ENCODE measurements at regions not wholly inside any gene's neighbourhood (a gene's known extent, or its start where the extent isn't known, plus 50 kb on each side); places are given as distances from the start of the nearest gene placed in this dataset.
"Not testable (repeated sequence)": the region's sequence is repeated elsewhere in the genome, so short reads cannot be mapped to it uniquely, and the experiment has no call there.

DNA sequence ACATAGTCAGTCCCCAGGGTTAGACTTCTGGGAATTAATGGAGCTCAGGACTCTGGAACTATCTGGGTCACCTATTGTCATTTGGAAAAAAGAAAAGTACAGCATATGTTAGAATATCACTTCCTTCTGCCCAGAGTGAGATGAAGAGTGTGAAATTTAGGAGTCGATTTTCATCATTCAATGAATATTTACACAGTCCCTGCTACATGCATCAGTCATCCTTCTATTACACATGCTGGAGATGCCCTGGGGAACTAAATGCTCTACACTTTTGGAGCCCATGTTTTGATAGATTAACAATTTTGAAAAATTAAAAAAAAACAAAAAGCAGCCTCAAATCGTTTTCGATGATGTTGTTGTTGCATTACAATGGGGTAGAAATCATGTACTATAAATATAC, 315.4 kb downstream of the ALDH8A1 start:
- no peak overlapping the region for H3K27ac Mint-ChIP-seq
- peaks cover 8% of the 10 kb centered on the region for H3K4me1 Mint-ChIP-seq
- H3K36me3 Mint-ChIP-seq (ENCODE audit: low read depth) = no peaks in the 10 kb centered on the region
- no peak overlapping the region for H3K4me3 Mint-ChIP-seq
- no peaks in the 10 kb centered on the region for H3K27me3 Mint-ChIP-seq
- no peaks in the 10 kb centered on the region for H3K9me3 Mint-ChIP-seq
- ATAC-seq (replicated peaks) = no peak

DNA sequence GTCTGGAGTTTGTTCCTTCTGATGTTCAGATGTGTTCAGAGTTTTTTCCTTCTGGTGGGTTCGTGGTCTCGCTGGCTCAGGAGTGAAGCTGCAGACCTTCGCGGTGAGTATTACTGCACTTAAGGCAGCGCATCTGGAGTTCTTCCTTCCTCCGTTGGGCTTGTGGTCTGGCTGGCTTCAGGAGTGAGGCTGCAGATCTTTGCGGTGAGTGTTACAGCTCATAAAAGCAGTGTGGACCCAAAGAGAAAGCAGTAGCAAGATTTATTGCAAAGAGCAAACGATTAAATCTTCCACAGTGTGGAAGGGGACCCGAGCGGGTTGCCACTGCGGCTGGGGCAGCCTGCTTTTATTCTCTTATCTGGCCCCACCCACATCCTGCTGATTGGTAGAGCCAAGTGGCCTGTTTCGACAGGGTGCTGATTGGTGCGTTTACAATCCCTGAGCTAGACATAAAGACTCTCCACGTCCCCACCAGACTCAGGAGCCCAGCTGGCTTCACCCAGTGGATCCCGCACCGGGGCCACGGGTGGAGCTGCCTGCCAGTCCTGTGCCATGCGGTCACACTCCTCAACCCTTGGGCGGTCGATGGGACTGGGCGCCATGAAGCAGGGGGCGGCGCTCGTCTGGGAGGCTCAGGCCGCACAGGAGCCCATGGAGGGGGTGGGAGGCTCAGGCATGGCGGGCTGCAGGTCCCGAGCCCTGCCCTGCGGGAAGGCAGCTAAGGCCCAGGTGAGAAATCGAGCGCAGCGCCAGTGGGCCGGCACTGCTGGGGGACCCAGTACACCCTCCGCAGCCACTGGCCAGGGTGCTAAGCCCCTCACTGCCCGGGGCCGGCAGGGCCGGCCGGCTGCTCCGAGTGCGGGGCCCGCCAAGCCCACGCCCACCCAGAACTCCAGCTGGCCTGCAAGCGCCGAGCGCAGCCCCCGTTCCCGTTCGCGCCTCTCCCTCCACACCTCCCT, 315.3 kb upstream of the SGK1 start:
- H3K27ac Mint-ChIP-seq = peak overlapping the region; percentile 70
- not testable (repeated sequence) for H3K9me3 Mint-ChIP-seq; H3K27me3 Mint-ChIP-seq; H3K4me1 Mint-ChIP-seq; H3K36me3 Mint-ChIP-seq (ENCODE audit: low read depth)
- peak; percentile 55 for ATAC-seq (replicated peaks)
- H3K4me3 Mint-ChIP-seq = peak overlapping the region; percentile 84

DNA sequence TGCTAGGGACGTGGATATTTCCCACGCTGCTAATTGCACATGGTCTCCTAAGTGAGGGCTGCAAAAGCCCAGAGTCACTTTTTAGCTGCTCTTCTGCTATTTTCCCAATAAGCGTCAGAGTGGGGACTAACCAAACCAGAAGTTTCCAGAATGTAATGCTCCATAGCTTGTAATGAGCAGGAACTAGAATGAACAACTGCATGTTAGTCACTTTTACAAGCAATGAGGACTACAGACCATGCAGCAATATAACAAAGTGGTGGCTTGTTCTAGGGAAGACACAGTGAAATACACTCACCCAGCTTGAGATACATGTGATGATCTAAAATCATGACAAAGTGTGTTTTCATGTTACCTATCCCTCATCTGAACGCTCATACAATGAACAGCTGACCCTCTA, 314.1 kb upstream of the SGK1 start:
- Mint-ChIP-seq H3K4me1 (peaks cover 8% of the 10 kb centered on the region), H3K9me3 (no peaks in the 10 kb centered on the region), H3K36me3 (ENCODE audit: low read depth) (no peaks in the 10 kb centered on the region), H3K4me3 (peak overlapping the region; percentile 84), H3K27me3 (no peaks in the 10 kb centered on the region), H3K27ac (no peak overlapping the region)
- peak; percentile 31 for ATAC-seq (replicated peaks)

DNA sequence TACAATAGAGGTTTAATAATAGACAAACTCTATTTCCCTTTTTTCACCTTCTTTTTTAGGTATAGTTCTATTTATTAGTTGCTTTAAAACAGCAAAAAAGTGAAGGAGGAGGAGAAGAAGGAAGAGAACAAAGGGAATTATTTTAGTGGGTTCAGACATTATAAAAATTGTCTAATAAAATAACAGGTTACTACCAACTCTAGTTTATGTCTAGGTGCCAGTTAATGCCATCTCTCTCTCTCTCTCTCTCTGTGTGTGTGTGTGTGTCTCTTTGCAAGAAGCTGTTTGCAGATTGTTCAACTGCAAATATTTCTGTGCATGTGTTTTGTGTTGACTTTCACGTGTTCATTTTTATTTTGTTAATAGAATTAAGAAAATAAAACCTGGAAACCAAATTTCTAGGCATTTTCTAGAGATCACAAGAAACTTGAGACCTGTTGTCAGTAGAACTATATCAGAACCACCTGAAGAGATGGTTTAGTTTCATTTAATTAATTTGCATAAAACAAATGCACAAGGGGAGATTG, 313.5 kb upstream of the SGK1 start:
- no peaks in the 10 kb centered on the region for H3K36me3 Mint-ChIP-seq (ENCODE audit: low read depth)
- no peak overlapping the region for H3K4me3 Mint-ChIP-seq
- H3K4me1 Mint-ChIP-seq = peaks cover 7% of the 10 kb centered on the region
- no peaks in the 10 kb centered on the region for H3K9me3 Mint-ChIP-seq
- no peak for ATAC-seq (replicated peaks)
- H3K27me3 Mint-ChIP-seq = no peaks in the 10 kb centered on the region
- no peak overlapping the region for H3K27ac Mint-ChIP-seq

DNA sequence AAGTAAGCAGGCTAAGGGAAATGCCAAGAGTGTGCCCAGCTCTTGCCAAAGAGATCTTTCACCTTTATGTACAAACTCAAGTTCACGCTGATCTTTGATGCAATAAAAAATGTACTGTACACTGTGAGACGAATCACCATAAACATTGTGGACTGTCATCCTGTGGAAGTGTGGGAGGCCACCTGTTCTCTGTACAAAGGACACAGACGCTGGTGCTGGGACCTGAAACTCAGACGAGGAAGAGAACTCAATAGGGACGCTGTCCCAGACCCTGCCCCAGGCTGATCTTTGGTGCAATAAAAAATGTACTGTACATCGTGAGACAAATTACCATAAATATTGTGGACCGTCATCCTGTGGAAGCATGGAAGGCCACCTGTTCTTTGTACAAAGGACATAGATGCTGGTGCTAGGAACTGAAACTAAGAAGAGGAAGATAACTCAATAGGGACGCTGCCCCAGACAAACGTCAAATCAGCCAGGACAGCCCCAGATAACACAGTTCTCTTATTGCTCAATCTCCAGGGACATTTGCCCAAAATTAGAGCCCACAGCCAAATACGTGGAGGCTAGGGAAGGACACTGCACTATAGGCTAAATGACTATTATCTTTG, 312.7 kb upstream of the SGK1 start:
- no peaks in the 10 kb centered on the region for H3K27me3 Mint-ChIP-seq
- ATAC-seq (replicated peaks) = no peak
- no peaks in the 10 kb centered on the region for H3K9me3 Mint-ChIP-seq
- H3K4me3 Mint-ChIP-seq = no peak overlapping the region
- peaks cover 4% of the 10 kb centered on the region for H3K4me1 Mint-ChIP-seq
- no peak overlapping the region for H3K27ac Mint-ChIP-seq
- no peaks in the 10 kb centered on the region for H3K36me3 Mint-ChIP-seq (ENCODE audit: low read depth)

DNA sequence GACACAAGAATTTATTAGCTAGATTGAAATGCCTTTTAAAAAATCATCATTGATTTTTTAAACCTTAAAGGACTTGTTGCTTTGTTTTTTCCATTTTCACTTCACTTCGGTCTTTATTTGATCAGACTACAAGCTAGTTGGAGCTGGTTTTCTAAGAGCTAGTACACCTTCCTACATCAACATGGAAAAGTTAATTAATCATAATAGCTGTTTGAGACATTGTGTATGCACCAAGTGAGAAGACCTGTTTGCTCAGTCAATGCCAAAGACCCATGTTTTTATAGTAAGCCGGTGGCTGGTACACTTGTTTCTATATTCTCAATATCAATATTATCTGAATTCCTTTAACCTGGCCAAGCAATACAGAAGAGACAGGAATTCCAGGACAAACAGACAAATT, 310.2 kb upstream of the SGK1 start:
- no peak overlapping the region for H3K27ac Mint-ChIP-seq
- no peaks in the 10 kb centered on the region for H3K27me3 Mint-ChIP-seq
- H3K36me3 Mint-ChIP-seq (ENCODE audit: low read depth) = no peaks in the 10 kb centered on the region
- H3K9me3 Mint-ChIP-seq = no peaks in the 10 kb centered on the region
- ATAC-seq (replicated peaks) = no peak
- peaks cover 4% of the 10 kb centered on the region for H3K4me1 Mint-ChIP-seq
- H3K4me3 Mint-ChIP-seq = no peak overlapping the region

DNA sequence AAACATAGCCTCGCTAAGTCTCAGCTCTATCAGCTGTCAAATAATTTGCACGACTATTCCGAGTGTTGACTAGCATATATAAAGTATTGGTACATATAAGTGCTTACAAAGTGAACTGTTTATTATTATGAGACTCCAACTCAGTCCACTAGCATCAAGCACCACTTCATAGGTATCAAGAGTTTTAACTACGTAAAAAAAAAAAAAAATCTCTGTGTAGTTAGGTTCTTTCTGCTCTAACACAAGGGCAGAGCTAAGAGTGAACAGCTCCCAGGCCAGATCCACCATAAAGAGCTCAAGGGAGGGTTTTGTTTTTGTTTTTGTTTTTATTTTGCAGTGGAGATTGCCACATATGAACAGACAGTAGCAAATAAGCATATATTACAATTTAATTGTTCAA, 309.8 kb upstream of the SGK1 start:
- no peak for ATAC-seq (replicated peaks)
- Mint-ChIP-seq H3K27me3 (no peaks in the 10 kb centered on the region), H3K27ac (no peak overlapping the region), H3K4me3 (no peak overlapping the region), H3K4me1 (no peaks in the 10 kb centered on the region), H3K9me3 (no peaks in the 10 kb centered on the region), H3K36me3 (ENCODE audit: low read depth) (no peaks in the 10 kb centered on the region)

DNA sequence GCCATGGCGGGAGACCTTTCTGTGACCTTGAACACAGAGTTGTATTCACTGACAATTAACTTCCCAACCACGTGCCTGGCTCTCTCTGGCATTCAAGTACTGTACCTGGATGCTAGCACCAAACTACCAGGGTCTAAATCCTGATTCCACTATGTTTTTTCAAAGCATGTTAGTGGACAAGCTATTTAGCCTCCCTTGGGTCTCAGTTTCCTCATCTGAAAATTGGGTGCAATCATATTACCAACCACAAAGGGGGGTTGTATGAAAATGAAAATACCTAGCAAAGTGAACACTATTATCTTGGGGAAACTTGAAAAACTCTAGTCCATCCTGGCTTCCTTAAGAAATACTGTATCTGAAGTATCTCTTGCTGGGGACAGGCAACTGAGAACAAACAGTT, 308.7 kb upstream of the SGK1 start:
- ATAC-seq (replicated peaks) = no peak
- no peaks in the 10 kb centered on the region for H3K27me3 Mint-ChIP-seq
- no peaks in the 10 kb centered on the region for H3K9me3 Mint-ChIP-seq
- H3K4me1 Mint-ChIP-seq = peaks cover 3% of the 10 kb centered on the region
- H3K27ac Mint-ChIP-seq = no peak overlapping the region
- H3K36me3 Mint-ChIP-seq (ENCODE audit: low read depth) = no peaks in the 10 kb centered on the region
- H3K4me3 Mint-ChIP-seq = no peak overlapping the region

DNA sequence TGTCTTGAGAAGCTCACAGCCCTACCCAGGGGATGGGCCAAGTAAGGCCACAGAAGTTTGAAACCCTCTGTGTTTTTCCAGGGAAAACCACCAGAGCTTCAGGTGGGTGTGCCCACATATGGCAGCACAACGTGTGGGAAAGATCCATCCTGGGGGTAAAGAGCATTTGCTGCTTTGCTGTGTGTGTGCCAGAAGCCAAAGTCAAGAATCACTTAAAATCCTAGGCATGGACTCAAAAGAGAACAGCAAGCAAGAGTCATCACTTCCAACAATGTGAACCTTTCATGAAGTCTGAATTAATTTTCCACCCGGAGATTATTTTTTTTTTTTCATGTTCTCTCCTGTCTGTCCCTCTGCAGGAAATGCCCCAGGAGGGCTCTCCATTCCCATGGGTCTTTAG, 308.2 kb upstream of the SGK1 start:
- peaks cover 3% of the 10 kb centered on the region for H3K4me1 Mint-ChIP-seq
- ATAC-seq (replicated peaks) = no peak
- no peak overlapping the region for H3K27ac Mint-ChIP-seq
- no peaks in the 10 kb centered on the region for H3K9me3 Mint-ChIP-seq
- no peaks in the 10 kb centered on the region for H3K27me3 Mint-ChIP-seq
- H3K4me3 Mint-ChIP-seq = no peak overlapping the region
- H3K36me3 Mint-ChIP-seq (ENCODE audit: low read depth) = no peaks in the 10 kb centered on the region

DNA sequence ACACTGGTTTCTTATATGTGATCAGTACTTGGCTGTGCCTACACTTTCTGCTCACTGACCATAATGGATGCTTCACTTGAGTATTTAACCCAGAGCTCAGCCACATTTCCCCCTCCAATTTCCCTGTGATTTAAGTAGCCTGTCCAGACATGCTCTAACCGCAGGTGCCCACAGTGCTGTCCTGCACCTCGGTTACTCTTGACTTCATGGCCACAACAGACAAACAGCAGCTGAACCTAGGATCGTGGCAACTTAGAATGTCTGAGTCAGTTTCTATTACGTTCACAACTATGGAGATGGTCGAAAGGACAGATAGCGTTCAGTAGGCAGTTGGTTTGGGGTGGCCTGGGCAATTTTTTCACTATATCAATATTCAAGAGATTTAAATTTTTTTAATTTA, 306.9 kb upstream of the SGK1 start:
- Mint-ChIP-seq H3K27me3 (no peaks in the 10 kb centered on the region), H3K4me1 (peaks cover 4% of the 10 kb centered on the region), H3K4me3 (no peak overlapping the region), H3K27ac (no peak overlapping the region), H3K9me3 (no peaks in the 10 kb centered on the region), H3K36me3 (ENCODE audit: low read depth) (no peaks in the 10 kb centered on the region)
- no peak for ATAC-seq (replicated peaks)

DNA sequence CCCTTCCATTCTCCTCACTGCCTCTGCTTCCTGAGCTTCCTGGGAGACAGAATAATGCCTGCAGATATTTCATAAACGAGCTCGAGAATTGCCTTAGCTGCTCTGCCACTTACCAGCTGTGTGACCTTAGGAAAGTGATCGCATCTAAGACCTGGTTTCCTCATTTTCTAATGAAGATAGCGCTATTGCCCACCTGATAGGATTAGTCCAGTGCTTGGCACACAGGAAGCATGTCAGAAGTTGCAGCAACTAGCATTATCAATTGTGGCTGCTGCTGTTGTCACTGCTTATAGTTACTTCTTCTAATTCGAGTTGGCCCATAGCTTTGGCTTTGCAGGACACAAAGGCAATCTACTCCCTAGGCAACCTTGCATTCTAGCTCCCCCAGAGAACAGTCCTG, 305.5 kb upstream of the SGK1 start:
- H3K4me3 Mint-ChIP-seq = no peak overlapping the region
- no peaks in the 10 kb centered on the region for H3K36me3 Mint-ChIP-seq (ENCODE audit: low read depth)
- peaks cover 9% of the 10 kb centered on the region for H3K4me1 Mint-ChIP-seq
- ATAC-seq (replicated peaks) = no peak
- H3K9me3 Mint-ChIP-seq = no peaks in the 10 kb centered on the region
- H3K27ac Mint-ChIP-seq = no peak overlapping the region
- no peaks in the 10 kb centered on the region for H3K27me3 Mint-ChIP-seq

DNA sequence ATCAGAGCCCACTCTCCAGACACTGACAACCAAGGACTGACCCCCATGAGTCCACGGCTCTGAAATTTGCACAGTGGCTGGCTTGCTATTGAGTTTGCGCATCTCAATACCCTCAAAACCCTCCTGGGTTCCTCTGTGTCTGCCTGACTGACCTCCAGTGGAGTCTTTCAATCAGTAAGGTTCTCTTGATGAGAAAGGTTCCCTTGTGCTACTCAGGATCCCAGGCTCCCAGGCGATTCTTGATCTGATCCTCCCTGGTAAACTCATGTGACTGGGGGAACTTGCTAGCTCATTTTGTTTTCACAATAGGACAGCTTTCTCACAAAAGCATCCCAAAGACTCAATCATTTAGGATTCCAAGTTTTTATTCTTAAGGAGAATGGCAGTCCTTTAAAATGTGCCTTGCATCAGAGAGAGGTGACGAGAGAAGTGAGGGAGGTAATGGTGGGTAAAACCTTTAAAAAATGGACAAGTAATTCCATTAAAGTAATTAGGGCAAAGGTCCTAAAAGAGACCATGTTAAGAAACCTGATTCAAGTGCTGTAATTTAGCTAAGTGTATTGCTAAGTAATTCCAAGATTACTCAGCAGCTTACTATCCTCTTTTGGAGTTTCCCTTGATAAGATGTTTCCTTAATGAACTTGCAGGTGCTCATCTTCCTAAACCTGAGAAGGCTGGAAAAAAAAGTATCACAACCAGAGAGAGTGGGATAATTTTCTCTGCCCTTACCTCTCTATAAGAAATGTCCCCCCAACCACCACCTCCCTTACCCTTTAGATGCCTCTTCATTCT, 304.7 kb upstream of the SGK1 start:
- Mint-ChIP-seq H3K4me3 (no peak overlapping the region), H3K36me3 (ENCODE audit: low read depth) (no peaks in the 10 kb centered on the region), H3K9me3 (no peaks in the 10 kb centered on the region), H3K27me3 (no peaks in the 10 kb centered on the region), H3K27ac (no peak overlapping the region), H3K4me1 (peaks cover 9% of the 10 kb centered on the region)
- no peak for ATAC-seq (replicated peaks)

DNA sequence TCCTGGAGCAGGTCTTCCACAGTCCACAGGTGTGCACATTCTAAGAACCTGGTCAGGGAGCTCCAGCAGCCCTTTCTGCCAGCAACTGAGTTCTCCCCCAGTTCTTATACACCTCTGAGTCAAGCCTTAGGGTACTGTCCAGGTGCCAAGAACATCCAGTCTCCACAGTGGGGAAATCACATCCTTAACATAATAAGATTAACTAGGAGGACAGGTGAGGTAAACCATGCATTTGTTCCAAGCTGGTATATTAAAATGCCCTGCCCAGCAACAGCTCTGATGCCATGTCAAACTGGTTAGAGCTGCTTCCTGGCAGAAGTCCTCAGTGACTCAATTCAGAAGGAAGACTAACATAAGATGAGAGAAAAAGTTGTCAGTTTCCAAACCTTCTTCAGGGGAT, 303.9 kb upstream of the SGK1 start:
- H3K4me3 Mint-ChIP-seq = no peak overlapping the region
- H3K27ac Mint-ChIP-seq = no peak overlapping the region
- peak; percentile 44 for ATAC-seq (replicated peaks)
- peaks cover 9% of the 10 kb centered on the region for H3K4me1 Mint-ChIP-seq
- no peaks in the 10 kb centered on the region for H3K27me3 Mint-ChIP-seq
- no peaks in the 10 kb centered on the region for H3K9me3 Mint-ChIP-seq
- H3K36me3 Mint-ChIP-seq (ENCODE audit: low read depth) = no peaks in the 10 kb centered on the region

DNA sequence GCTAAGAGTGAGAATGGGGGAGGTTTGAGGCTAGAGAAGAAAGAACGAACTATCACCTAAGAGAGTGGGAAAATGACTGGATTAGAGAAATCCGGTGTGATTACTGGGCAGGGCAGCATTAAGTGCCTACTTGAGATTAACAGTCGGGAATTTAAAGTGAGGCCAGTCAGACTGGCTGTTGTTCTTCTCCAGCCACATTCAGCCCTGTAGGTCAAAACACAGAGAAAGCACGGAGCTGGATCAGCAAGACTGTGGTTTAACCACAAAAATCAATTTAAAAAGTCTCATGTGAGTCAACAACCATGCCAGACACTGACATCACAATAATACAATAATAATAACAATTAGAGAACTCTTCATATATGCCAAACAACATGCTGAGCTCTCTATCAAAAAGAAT, 301.9 kb upstream of the SGK1 start:
- Mint-ChIP-seq H3K27ac (no peak overlapping the region), H3K4me1 (peaks cover 9% of the 10 kb centered on the region), H3K4me3 (no peak overlapping the region), H3K27me3 (no peaks in the 10 kb centered on the region), H3K9me3 (no peaks in the 10 kb centered on the region), H3K36me3 (ENCODE audit: low read depth) (no peaks in the 10 kb centered on the region)
- ATAC-seq (replicated peaks) = peak; percentile 28

Data from activated T-helper 17 cell treated with anti-CD3 and anti-CD28 coated beads, Interleukin-2, amount 50 U/mL, for 72 hours (primary cell).